ENCODE measurements at regions not wholly inside any gene's neighbourhood (a gene's known extent, or its start where the extent isn't known, plus 50 kb on each side); places are given as distances from the start of the nearest gene placed in this dataset.
"Not testable (repeated sequence)": the region's sequence is repeated elsewhere in the genome, so short reads cannot be mapped to it uniquely, and the experiment has no call there.

DNA sequence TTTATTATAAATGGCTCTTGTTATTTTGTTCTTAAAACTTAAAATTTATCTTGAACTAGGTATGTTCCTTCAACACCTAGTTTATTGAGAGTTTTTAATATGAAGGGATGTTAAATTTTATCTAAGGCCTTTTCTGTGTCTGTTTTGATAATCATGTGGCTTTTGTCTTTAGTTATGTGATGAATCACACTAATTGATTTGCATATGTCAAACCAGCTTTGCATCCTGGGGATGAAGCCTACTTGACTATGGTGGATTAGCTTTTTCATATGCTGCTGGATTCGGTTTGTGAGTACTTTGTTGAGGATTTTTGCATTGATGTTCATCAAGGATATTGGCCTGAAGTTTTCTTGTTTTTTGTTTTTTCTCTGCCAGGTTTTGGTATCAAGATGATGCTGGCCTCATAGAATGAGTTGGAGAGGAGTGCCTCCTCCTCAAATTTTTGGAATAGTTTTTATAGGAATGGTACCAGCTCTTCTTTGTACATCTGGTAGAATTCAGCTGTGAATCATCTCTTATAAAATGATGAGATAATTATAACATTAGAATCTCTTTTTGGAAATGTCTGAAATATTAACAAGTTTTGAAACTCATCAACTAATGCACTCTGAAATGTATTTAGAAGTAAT lies 78.7 kb upstream of the AGR3 start:
- H3K9me3 Mint-ChIP-seq = peaks cover 6% of the 10 kb centered on the region
- H3K36me3 Mint-ChIP-seq (ENCODE audit: low read depth) = no peaks in the 10 kb centered on the region
- no peak for ATAC-seq
- no peak overlapping the region for H3K4me3 Mint-ChIP-seq
- no peaks in the 10 kb centered on the region for H3K4me1 Mint-ChIP-seq
- H3K27me3 Mint-ChIP-seq = no peaks in the 10 kb centered on the region
- DNase-seq = no peak
- no peak overlapping the region for H3K27ac Mint-ChIP-seq

DNA sequence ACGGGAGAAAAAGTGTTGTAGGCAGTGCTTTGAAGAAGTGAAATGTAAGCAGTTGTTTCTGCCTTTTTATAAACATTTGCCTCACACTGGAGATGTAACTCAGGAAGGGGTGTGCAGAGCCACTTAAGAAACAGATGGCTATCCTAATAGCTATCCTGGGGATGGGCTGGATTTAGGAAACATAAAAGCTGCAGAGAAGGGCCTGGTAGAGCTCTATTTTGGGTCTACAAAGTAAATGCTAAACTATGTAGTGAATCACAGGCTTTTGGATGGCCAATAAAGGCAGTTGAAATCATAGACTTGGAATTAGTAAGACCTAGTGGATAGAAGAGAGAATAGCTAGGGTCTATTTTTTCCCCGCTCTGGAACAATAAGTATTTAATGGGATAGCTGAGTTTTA lies 79.9 kb upstream of the AGR3 start:
- H3K27ac Mint-ChIP-seq = no peak overlapping the region
- H3K27me3 Mint-ChIP-seq = no peaks in the 10 kb centered on the region
- peaks cover 6% of the 10 kb centered on the region for H3K9me3 Mint-ChIP-seq
- ATAC-seq (no peak), DNase-seq (no peak)
- H3K36me3 Mint-ChIP-seq (ENCODE audit: low read depth) = no peaks in the 10 kb centered on the region
- no peak overlapping the region for H3K4me3 Mint-ChIP-seq
- no peaks in the 10 kb centered on the region for H3K4me1 Mint-ChIP-seq

DNA sequence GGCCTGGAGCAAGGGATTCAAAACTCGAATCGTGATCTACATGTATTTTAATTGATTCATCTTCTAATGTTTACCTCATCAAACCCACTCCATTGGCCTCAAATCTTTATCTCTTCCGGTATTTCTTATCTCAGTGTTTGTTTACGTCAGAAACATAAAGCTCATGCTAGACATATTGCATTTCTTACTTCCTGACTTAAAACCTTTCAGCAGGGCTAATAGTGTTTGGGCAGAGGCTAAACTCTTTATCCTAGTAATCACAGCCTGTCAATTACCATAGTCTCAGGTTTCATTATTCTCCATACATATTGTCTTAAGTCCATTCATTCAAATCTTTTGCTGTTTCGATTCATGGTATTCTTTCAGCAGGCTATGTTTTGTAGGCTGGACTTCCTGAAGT lies 81.3 kb upstream of the AGR3 start:
- H3K9me3 Mint-ChIP-seq = peaks cover 6% of the 10 kb centered on the region

DNA sequence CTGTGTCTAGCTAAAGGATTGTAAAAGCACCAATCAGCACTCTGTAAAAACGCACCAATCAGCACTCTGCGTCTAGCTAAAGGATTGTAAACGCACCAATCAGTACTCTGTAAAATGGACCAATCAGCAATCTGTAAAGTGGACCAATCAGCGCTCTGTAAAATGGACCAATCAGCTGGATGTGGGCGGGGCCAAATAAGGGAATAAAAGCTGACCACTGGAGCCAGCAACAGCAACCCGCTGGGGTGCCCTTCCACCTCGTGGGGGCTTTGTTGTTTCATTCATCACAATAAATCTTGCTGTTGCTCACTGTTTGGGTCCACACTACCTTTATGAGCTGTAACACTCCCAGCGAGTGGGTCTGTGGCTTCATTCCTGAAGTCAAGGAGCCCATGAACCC lies 83.9 kb upstream of the AGR3 start:
- not testable (repeated sequence) for H3K27me3 Mint-ChIP-seq; H3K4me1 Mint-ChIP-seq; H3K27ac Mint-ChIP-seq; DNase-seq; H3K4me3 Mint-ChIP-seq; H3K36me3 Mint-ChIP-seq (ENCODE audit: low read depth); H3K9me3 Mint-ChIP-seq; ATAC-seq

More for the DNA sequence above, 81.3 kb upstream of the AGR3 start:
- no peak overlapping the region for H3K4me3 Mint-ChIP-seq
- no peaks in the 10 kb centered on the region for H3K4me1 Mint-ChIP-seq
- H3K27ac Mint-ChIP-seq = no peak overlapping the region
- no peaks in the 10 kb centered on the region for H3K36me3 Mint-ChIP-seq (ENCODE audit: low read depth)
- DNase-seq = no peak
- ATAC-seq = no peak
- peaks cover 1% of the 10 kb centered on the region for H3K27me3 Mint-ChIP-seq

DNA sequence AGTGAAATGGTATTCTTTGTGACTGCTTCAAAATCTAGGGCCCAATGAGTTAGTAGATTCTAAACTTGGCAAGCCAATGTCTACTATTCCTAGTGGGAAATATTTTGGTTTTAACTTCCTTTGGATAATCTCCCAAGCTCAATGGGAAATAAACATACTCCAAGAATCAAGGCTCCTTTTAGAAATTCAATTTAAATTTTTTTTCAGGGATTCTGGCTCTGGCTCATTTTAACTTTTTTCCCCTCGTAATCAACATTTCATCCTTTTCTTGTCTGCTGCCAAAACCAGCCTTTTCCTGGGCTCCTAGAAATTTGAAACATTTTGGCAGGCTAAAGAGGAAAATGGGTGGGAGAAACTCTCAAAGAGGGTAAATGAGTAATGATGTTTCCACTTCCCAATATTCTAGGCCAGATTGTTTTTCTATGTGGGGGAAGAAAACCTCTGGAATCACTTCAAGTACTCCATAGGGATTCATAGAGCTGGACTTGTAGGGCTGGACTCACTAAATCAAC lies 85.6 kb upstream of the AGR3 start:
- no peaks in the 10 kb centered on the region for H3K36me3 Mint-ChIP-seq (ENCODE audit: low read depth)
- DNase-seq = no peak
- H3K27me3 Mint-ChIP-seq = peaks cover 1% of the 10 kb centered on the region
- H3K4me3 Mint-ChIP-seq = no peak overlapping the region
- H3K4me1 Mint-ChIP-seq = no peaks in the 10 kb centered on the region
- ATAC-seq = no peak
- H3K9me3 Mint-ChIP-seq = no peaks in the 10 kb centered on the region
- H3K27ac Mint-ChIP-seq = no peak overlapping the region

DNA sequence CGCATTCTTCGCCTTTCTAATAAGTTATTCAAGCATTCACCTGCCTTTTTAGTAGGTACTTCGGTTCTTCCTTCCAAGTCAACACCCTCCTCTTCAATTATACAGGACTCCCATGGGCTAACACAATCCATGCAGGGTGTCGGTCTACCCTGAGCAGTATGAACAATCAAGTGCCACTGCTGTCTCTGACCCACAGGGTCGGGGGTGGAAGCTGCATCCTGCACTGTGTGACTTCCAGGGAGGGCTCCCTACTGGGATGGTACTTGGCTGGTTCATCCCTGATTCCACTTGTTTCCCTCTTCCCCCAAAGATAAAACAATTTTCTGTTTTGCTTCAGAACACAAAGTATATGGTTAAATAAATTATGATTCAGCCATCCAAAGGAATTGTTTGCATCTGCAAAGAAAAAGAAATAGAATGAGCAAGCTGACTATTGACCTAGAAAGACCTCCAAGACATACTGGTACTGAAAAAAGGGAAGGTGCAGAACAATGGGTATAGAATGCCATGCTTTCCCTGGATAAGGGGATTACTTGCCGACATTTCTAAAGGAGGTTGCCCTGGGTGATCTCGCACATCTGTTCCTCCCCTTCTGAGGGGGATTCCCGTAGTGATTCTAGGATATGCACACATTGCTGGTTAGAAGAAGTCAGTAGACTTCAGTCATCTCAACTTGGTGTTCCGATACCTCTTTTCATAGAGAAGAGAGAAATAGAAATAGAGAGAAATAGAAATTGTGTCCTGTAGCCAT lies 89.1 kb upstream of the AGR3 start:
- Mint-ChIP-seq H3K9me3 (no peaks in the 10 kb centered on the region), H3K4me3 (no peak overlapping the region), H3K27ac (no peak overlapping the region), H3K4me1 (peaks cover 3% of the 10 kb centered on the region), H3K36me3 (ENCODE audit: low read depth) (no peaks in the 10 kb centered on the region), H3K27me3 (peaks cover 1% of the 10 kb centered on the region)
- no peak for ATAC-seq
- no peak for DNase-seq

DNA sequence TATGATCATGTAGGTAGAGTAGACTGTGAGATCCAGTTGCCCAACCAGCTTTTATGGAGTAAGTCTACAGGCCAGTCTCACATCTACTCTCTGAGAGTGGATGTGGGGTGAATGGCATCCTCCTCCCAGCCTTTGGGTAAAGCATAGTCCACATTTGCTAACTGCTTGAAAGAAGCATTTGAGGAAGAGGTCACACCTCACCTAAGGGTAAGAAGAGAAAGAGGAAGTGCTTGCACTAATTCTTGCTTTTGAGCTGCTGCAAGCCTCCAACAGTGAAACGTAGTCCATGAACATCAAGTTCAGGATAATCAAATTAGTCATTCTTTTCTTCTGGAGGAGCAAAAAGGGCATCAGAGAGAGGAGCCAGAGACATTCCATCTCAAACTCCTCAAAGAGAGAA lies 93.9 kb upstream of the AGR3 start:
- Mint-ChIP-seq H3K4me3 (no peak overlapping the region), H3K27ac (no peak overlapping the region), H3K9me3 (no peaks in the 10 kb centered on the region), H3K36me3 (ENCODE audit: low read depth) (no peaks in the 10 kb centered on the region), H3K4me1 (peaks cover 3% of the 10 kb centered on the region), H3K27me3 (no peaks in the 10 kb centered on the region)
- ATAC-seq = no peak
- DNase-seq = no peak

DNA sequence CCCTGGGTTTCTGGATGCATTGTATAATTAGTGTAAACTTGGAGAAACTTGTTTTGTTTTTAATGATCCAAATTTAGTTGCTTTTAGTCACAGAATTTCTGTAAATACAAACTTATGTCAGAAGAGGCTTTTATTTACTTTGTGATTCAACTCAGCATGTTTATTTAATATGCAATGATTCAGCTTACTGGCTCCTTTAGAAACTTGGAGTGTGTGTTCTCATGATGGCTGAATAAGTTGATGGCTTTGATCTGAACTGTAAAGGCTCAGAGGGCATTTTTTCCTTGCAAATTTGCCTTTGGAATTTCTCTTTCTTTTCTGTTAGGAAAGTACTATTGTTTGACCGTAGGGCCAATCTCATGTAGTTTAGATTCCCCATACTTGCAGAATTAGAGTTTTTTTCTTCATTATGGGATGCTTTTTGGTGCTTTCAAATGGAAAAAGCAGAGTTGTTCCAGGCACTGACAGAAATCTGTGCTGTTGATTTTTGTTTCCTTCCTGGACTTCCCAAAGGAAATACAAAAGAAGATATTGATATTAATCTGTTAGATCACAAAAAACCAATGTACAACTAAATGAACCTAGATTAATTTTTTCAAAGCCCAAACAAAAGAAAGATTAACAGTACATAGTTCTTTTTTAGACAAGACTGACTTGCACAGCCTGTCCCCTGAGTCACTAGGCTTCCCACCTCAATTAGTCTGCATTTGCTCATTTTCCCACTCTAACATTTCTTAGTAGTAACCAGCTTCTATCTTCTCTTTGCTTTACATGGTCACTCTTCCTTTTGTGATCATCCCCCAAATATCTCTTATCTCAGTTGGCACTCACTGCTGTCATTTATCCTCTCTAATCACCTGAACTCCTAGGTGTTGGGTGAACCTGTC lies 96.8 kb upstream of the AGR3 start:
- Mint-ChIP-seq H3K4me3 (no peak overlapping the region), H3K27me3 (peaks cover 6% of the 10 kb centered on the region), H3K9me3 (no peaks in the 10 kb centered on the region), H3K36me3 (ENCODE audit: low read depth) (no peaks in the 10 kb centered on the region), H3K27ac (no peak overlapping the region), H3K4me1 (peaks cover 7% of the 10 kb centered on the region)
- ATAC-seq (no peak), DNase-seq (no peak)

DNA sequence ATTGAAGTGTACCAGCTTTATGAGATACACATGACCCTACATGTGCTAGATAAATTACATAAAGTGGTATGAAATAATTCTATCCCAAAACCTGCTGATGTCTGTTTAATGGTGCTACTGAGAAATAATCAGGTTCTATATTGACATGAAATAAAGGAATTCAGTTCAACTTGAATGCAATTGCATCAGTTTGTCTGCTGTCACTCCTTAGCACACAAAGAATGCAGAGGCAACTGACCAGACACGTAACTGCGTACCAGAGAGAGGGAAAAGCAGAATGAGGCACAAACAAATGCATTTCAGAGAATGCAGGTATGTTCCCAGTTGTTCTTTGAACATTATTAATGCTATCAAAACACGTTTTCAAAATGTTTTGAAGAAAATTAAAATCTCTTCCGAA lies 98.8 kb upstream of the AGR3 start:
- DNase-seq (no peak), ATAC-seq (no peak)
- Mint-ChIP-seq H3K9me3 (no peaks in the 10 kb centered on the region), H3K36me3 (ENCODE audit: low read depth) (no peaks in the 10 kb centered on the region), H3K27me3 (peaks cover 6% of the 10 kb centered on the region), H3K4me3 (no peak overlapping the region), H3K4me1 (peaks cover 6% of the 10 kb centered on the region), H3K27ac (no peak overlapping the region)

DNA sequence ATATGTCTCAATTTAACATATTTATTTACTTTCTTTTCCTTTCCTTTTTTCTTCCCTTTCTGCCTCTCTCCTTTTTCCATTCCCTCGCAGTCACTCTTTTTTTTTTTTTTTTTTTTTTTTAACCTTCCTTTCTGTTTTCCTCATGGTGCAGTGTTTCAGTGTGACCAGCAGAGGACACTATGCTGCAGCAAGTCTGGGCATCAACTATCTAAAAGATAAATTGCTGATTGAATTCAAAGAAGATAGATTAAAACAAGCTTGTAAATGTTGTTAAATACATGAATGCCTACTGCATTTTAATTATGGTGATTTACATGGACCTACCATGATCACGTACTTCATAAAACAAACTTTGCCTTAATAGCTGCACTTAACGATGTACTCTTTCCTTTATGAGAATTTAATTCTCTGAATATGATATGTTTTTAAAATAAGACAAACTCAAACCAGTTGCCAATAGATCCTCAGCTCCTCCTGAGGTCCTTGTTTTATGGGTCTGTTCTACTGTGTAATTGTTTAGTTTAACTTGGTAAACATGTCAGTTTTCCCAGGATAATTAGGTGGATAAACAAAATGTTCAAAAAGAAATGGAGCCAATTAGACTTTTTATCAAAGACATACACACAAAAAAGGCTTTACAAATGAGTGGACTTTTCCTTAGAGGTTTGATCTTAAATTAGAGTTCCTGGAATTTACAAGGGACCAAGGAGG lies 101.0 kb upstream of the AGR3 start:
- Mint-ChIP-seq H3K27ac (no peak overlapping the region), H3K4me3 (no peak overlapping the region), H3K36me3 (ENCODE audit: low read depth) (no peaks in the 10 kb centered on the region), H3K9me3 (no peaks in the 10 kb centered on the region), H3K27me3 (peaks cover 6% of the 10 kb centered on the region), H3K4me1 (peaks cover 4% of the 10 kb centered on the region)
- DNase-seq = no peak
- no peak for ATAC-seq

DNA sequence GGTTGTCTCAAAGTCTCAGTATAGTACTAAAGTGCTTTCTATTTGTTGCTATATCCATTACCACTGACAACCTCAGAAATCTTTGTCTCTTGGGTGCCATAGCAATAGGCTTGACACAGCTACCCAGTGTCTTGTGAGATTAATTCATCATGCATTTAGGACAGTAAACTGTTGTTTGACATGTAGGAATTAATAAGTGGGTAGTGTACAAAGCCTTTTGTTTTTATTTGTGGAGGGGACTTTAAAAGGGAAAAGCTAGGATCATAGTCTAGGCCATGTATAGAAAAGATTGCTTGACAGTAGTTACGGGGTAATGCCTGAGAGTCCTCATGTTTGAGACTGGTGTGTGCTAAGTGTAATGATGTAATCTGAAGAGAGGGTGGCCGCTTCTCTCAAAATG lies 102.6 kb upstream of the AGR3 start:
- Mint-ChIP-seq H3K9me3 (no peaks in the 10 kb centered on the region), H3K4me1 (peaks cover 4% of the 10 kb centered on the region), H3K27me3 (peaks cover 6% of the 10 kb centered on the region), H3K4me3 (no peak overlapping the region), H3K27ac (no peak overlapping the region), H3K36me3 (ENCODE audit: low read depth) (no peaks in the 10 kb centered on the region)
- no peak for ATAC-seq
- DNase-seq = no peak

DNA sequence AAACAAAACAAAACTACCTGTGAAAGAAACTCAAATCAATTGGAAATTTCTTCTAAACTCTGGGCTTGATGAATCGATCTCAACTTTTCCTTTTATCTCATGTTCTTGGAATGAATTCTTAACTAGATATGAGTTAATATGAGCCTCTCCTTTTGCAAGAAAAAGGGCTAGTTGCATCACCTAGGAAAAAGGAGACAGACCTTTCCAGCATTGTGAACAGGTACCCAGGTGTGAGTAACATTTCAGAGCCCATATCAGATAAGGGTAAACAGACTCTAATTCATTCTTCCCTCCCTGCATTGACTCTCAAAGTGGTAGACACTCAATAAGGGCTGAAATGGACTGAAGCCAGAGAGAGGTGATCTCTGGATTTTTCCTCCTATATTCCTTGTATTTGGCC lies 103.8 kb upstream of the AGR3 start:
- peaks cover 4% of the 10 kb centered on the region for H3K4me1 Mint-ChIP-seq
- no peaks in the 10 kb centered on the region for H3K9me3 Mint-ChIP-seq
- no peak overlapping the region for H3K27ac Mint-ChIP-seq
- peaks cover 6% of the 10 kb centered on the region for H3K27me3 Mint-ChIP-seq
- no peak overlapping the region for H3K4me3 Mint-ChIP-seq
- DNase-seq = no peak
- no peak for ATAC-seq
- H3K36me3 Mint-ChIP-seq (ENCODE audit: low read depth) = no peaks in the 10 kb centered on the region

DNA sequence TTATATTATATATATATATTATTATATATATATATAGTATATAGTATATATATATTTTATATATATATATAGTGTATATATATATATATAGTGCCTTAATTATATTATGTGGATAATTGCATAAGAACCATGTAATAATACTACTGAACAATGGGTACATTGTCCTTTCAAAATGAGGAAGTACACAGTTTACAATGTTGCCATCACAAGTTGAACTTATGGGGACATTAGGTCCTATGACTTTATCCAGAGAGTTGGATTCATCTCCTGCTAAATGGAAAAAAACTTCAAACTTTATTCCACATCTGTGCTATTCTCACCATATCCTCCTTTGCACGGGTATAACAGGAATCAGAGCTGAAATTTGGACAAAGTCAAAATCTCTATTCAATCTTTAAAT lies 105.0 kb upstream of the AGR3 start:
- H3K4me3 Mint-ChIP-seq = no peak overlapping the region
- ATAC-seq = no peak
- H3K9me3 Mint-ChIP-seq = no peaks in the 10 kb centered on the region
- H3K4me1 Mint-ChIP-seq = peaks cover 4% of the 10 kb centered on the region
- H3K27ac Mint-ChIP-seq = no peak overlapping the region
- H3K36me3 Mint-ChIP-seq (ENCODE audit: low read depth) = no peaks in the 10 kb centered on the region
- peaks cover 3% of the 10 kb centered on the region for H3K27me3 Mint-ChIP-seq
- DNase-seq = no peak

DNA sequence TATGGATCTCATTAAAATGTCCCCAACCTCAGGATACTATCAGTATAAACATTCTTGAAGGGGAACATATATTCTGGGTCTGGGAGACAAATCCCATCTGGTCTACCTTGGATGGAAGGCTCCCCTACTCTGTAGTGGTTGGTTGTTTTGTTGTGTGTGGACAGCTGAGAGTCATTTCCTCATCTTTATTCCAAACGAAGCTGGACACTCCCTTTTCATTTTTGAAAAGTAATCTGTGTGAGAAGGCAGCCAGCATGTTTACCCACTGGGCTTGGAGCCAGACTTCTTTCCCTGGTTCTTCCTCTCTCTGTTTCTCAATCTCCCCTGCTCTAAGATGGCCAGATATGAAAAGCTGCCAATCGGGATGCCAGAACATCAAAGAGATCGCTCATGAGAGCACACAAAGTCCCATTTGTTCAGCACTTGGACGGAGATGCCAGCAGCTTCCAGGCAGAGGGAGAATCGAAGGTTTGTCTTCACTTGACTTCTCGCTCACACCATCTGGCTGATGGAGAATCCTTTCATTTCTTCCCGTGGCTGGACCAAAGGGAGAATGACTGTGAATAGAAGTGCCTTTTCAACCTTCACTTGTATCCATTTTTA lies 108.1 kb upstream of the AGR3 start:
- no peak for DNase-seq
- Mint-ChIP-seq H3K27me3 (no peaks in the 10 kb centered on the region), H3K27ac (no peak overlapping the region), H3K4me1 (no peaks in the 10 kb centered on the region), H3K9me3 (no peaks in the 10 kb centered on the region), H3K36me3 (ENCODE audit: low read depth) (no peaks in the 10 kb centered on the region), H3K4me3 (no peak overlapping the region)
- ATAC-seq = no peak

Measured in activated naive CD8-positive, alpha-beta T cell treated with anti-CD3 and anti-CD28 coated beads, Interleukin-2, amount 50 U/mL, for 24 hours (primary cell).